Breast epithelium (tissue), 4 donors: ENCODE measurements at regions not wholly inside any gene's neighbourhood (a gene's known extent, or its start where the extent isn't known, plus 50 kb on each side); places are given as distances from the start of the nearest gene placed in this dataset.

ENCODE experiments used
- DNase-seq, 2 donors: peaks; one replicate each; pipeline ENCODE4 v3.0.0-alpha.2; 2019; ENCODE audit warnings: low spot score in 2 of 2
- H3K27ac ChIP-seq, 2 donors: fragments of 200-600 bp; sonication (generic) in 1 of 2; one replicate each; pipeline ENCODE4 v1.5.1; 2016 to 2019; ENCODE audit warnings: mild to moderate bottlenecking in 1 of 2
- H3K27me3 ChIP-seq, 2 donors: fragments of 200-600 bp; sonication (generic) in 1 of 2; one replicate each; pipeline versions ENCODE4 v1.5.1 to v1.6.0; 2017 to 2019; ENCODE audit warnings: control low read depth in 1 of 2, mild to moderate bottlenecking in 1 of 2
- H3K36me3 ChIP-seq: fragments of 200-600 bp; one replicate; pipeline ENCODE4 v1.5.1; 2019
- H3K4me1 ChIP-seq, 2 donors: fragments of 200-600 bp; sonication (generic); one replicate each; pipeline ENCODE4 v1.5.1; 2016 to 2019; ENCODE audit warnings: control low read depth in 1 of 2
- H3K4me3 ChIP-seq, 3 donors: fragments of 200-600 bp; sonication (generic); 1 replicate in 2 of 3; 2 replicates in 1 of 3; pipeline ENCODE4 v1.5.1; 2016 to 2019; ENCODE audit warnings: mild to moderate bottlenecking in 3 of 3, moderate library complexity in 2 of 3
- H3K9me3 ChIP-seq, 2 donors: fragments of 200-600 bp; sonication (generic) in 1 of 2; one replicate each; pipeline ENCODE4 v1.5.1; 2016 to 2019; ENCODE audit warnings: control low read depth in 1 of 2
- POLR2A ChIP-seq: fragments of 450-650 bp; IDR thresholded peaks from one replicate; pipeline ENCODE4 v1.6.1; 2016; ENCODE audit warnings: antibody characterized with exemption, mild to moderate bottlenecking, moderate library complexity
- POLR2AphosphoS5 ChIP-seq, 3 donors: sonication (generic); formaldehyde crosslinking; IDR thresholded peaks; one replicate each; pipeline ENCODE4 v1.6.1; 2017; ENCODE audit warnings: antibody characterized with exemption in 3 of 3
- intact Hi-C: fragments of 100-400 bp; cut with DNase I; formaldehyde crosslinking; loops from one replicate; pipeline ENCODE4 v1.15.1; 2023; ENCODE audit warnings: low total_unique reads
- TF ChIP-seq, protein P1 (sequence below), 3 donors: fragments of 450-650 bp; IDR thresholded peaks; one replicate each; pipeline ENCODE4 v1.5.1; 2016 to 2017; ENCODE audit warnings: antibody characterized with exemption in 3 of 3, mild to moderate bottlenecking in 3 of 3, moderate library complexity in 3 of 3

- no peaks in the 10 kb centered on the region for H3K36me3 ChIP-seq
- intact Hi-C loops: no loop called here
- TF ChIP-seq POLR2AphosphoS5 (IDR thresholded peaks at IDR 0.05) (no peak), POLR2A (no peak)
- TF ChIP-seq, protein P1, sequence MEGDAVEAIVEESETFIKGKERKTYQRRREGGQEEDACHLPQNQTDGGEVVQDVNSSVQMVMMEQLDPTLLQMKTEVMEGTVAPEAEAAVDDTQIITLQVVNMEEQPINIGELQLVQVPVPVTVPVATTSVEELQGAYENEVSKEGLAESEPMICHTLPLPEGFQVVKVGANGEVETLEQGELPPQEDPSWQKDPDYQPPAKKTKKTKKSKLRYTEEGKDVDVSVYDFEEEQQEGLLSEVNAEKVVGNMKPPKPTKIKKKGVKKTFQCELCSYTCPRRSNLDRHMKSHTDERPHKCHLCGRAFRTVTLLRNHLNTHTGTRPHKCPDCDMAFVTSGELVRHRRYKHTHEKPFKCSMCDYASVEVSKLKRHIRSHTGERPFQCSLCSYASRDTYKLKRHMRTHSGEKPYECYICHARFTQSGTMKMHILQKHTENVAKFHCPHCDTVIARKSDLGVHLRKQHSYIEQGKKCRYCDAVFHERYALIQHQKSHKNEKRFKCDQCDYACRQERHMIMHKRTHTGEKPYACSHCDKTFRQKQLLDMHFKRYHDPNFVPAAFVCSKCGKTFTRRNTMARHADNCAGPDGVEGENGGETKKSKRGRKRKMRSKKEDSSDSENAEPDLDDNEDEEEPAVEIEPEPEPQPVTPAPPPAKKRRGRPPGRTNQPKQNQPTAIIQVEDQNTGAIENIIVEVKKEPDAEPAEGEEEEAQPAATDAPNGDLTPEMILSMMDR (IDR thresholded peaks at IDR 0.05): no peak
- H3K27me3 ChIP-seq: no peaks in the 10 kb centered on the region
- no peak overlapping the region for H3K27ac ChIP-seq
- no peak for DNase-seq
- H3K4me3 ChIP-seq: no peak overlapping the region
- no peaks in the 10 kb centered on the region for H3K4me1 ChIP-seq
- H3K9me3 ChIP-seq: no peaks in the 10 kb centered on the region
Measured at GRCh38 chr1:65486613-65487012, 66.1 kb downstream of the LEPR start.

DNA sequence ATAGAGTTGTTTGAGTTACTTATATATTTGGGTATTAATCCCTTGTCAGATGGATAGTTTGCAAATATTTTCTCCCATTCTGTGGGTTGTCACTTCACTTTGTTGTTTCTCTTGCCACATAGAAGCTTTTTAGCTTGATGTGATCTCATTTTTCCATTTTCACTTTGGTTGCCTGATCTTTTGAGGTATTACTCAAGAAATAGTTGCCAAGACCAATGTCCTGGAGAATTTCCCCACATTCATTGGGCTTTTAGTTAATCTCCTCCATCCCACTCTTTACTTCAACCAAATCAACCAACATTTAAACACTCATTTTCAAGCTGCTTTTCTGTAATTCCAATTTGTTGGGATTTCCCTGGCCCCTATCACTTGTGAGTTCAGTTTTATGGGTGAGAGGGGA lies 69.0 kb downstream of the LEPR start:
- Histone ChIP-seq H3K27ac (no peak overlapping the region), H3K27me3 (no peaks in the 10 kb centered on the region), H3K9me3 (no peaks in the 10 kb centered on the region), H3K4me1 (no peaks in the 10 kb centered on the region), H3K4me3 (no peak overlapping the region), H3K36me3 (no peaks in the 10 kb centered on the region)
- no peak for DNase-seq
- intact Hi-C loops: no loop called here
- TF ChIP-seq, protein P1 (IDR thresholded peaks at IDR 0.05): no peak
- no peak for TF ChIP-seq POLR2A
- TF ChIP-seq POLR2AphosphoS5 (IDR thresholded peaks at IDR 0.05): no peak

GRCh38 chr1:65490231-65491009 lies 70.0 kb downstream of the LEPR start:
- Histone ChIP-seq H3K36me3 (no peaks in the 10 kb centered on the region), H3K27me3 (no peaks in the 10 kb centered on the region), H3K9me3 (no peaks in the 10 kb centered on the region), H3K4me1 (no peaks in the 10 kb centered on the region), H3K27ac (peak overlapping the region; percentile 31 to 34), H3K4me3 (no peak overlapping the region)
- DNase-seq: no peak
- intact Hi-C loops: no loop called here
- no peak for TF ChIP-seq POLR2A
- no peak for TF ChIP-seq POLR2AphosphoS5 (IDR thresholded peaks at IDR 0.05)
- TF ChIP-seq, protein P1 (IDR thresholded peaks at IDR 0.05): no peak

DNA sequence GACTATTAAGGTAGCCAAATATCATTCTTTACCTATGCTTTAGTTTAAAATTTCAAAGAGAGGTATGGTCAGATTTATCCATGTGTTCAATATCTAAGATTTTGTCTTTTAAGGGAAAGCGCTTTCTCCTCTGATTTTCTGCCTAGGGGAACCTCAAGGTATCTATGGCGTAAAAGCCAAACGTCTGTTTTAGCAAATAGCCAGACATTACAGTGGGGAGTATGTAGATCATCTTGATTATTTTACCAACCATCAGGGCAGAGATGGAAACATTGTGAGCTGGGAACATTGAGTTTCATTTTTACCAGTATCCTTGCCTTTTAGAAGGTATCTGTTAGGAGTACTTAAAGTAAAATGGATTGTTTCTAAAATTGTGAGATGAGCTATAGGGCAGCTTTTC lies 71.0 kb downstream of the LEPR start:
- H3K36me3 ChIP-seq: no peaks in the 10 kb centered on the region
- peak overlapping the region in 1 of 2 donors; percentile 34 for H3K27ac ChIP-seq
- H3K9me3 ChIP-seq: no peaks in the 10 kb centered on the region
- no peaks in the 10 kb centered on the region for H3K27me3 ChIP-seq
- H3K4me3 ChIP-seq: no peak overlapping the region
- DNase-seq: no peak
- H3K4me1 ChIP-seq: no peaks in the 10 kb centered on the region
- TF ChIP-seq, protein P1 (IDR thresholded peaks at IDR 0.05): no peak
- TF ChIP-seq POLR2A (no peak), POLR2AphosphoS5 (IDR thresholded peaks at IDR 0.05) (no peak)
- intact Hi-C loops: no loop called here

GRCh38 chr1:65493802-65494201 lies 73.3 kb downstream of the LEPR start:
- DNase-seq: no peak
- no peaks in the 10 kb centered on the region for H3K4me1 ChIP-seq
- no peak overlapping the region for H3K27ac ChIP-seq
- H3K4me3 ChIP-seq: no peak overlapping the region
- no peaks in the 10 kb centered on the region for H3K9me3 ChIP-seq
- H3K27me3 ChIP-seq: no peaks in the 10 kb centered on the region
- TF ChIP-seq POLR2A: no peak
- no peak for TF ChIP-seq POLR2AphosphoS5 (IDR thresholded peaks at IDR 0.05)
- TF ChIP-seq, protein P1 (IDR thresholded peaks at IDR 0.05): no peak
- no peaks in the 10 kb centered on the region for H3K36me3 ChIP-seq
- intact Hi-C loops: no loop called here
